NCI-H748 treated with DMSO at 0.1 percent for 48 hours (cell line): ENCODE measurements at regions not wholly inside any gene's neighbourhood (a gene's known extent, or its start where the extent isn't known, plus 50 kb on each side); places are given as distances from the start of the nearest gene placed in this dataset.

ENCODE experiments used
- DNase-seq: peaks from one replicate; lab custom pipeline; 2025; lab: John Stamatoyannopoulos, UW

DNA sequence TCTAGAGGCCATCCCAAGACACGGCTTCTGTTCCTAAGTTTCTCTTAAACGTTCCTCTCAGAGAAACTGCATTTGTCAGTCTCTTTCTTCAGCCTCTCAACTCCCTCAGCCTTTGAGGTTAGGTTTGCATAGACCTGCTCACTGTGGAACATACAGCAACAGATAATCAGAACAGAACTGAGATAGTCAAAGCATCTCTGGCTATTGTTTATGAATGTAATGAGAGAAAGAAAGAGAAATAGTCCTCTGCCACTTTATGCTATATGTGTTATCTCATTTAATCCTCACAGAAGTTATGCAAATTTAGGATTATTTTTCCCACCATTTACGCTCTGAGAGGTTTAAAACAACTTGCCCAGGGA lies 190.6 kb downstream of the PHLDA1 start:
- no peak for DNase-seq

- DNase-seq = no peak
Measured at GRCh38 chr12:75838309-75838708, 193.3 kb downstream of the PHLDA1 start.

DNA sequence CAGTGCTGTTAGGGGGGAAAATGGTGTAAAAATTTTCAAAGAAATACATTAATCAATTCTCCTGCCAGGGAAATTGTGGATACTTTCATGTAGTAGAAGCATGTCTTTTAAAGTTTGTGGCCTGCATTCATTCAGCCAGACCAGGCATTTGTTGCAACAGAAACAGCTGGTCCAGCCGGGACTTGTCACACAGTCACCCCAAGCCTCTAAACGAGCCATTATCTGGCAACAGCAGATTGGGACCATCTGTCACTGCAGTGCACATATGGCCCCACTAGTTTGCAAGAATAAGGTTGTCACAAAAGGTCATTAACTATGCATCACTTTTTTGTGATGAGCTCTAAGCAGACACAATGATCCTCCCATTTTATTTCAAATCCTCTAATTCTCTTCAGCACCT lies 193.9 kb downstream of the PHLDA1 start:
- no peak for DNase-seq

- no peak for DNase-seq
Measured at GRCh38 chr12:75836533-75836932, 195.0 kb downstream of the PHLDA1 start.

DNA sequence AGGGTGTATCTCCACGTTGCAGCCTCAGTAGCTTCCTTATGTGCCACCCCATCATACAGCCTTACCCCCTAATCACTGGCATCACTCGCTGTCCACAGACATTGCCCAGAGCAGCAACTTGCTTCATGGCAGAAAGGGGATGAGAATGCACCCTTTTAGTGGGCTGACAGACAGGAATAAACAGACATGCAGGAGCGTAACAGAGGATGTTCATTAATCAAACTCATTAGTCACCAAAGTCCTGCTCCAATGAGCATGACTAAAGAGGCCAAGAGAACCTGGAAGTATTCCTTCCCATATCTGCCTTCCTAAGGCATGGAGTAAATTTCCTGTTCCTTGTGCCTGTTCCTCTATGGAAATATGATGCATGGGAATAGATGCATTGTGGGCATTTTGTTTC lies 197.0 kb downstream of the PHLDA1 start:
- no peak for DNase-seq

DNA sequence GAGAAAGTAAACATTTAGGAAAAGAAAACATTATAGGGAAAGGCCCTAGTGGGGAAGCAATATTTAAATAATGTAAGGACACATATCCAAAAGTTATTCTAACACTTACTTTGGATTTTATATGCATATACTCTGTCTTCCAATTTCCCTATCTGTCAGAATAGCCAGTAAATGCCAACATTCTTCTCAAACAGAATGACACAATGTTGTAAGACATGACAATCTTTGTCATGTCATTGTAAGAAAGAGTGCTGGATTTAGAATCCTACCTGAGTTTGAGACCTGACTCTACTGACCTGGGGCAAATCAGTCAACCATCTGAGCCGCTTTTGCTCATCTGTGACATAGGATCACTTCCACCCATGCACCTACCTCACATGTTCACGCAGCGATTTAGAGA lies 198.3 kb downstream of the PHLDA1 start:
- no peak for DNase-seq

- DNase-seq = no peak
Measured at GRCh38 chr12:75831402-75831801, 200.2 kb downstream of the PHLDA1 start.

GRCh38 chr12:75827061-75827460 lies 204.5 kb downstream of the PHLDA1 start:
- no peak for DNase-seq

GRCh38 chr12:75825686-75826085 lies 205.9 kb downstream of the PHLDA1 start:
- DNase-seq = no peak

DNA sequence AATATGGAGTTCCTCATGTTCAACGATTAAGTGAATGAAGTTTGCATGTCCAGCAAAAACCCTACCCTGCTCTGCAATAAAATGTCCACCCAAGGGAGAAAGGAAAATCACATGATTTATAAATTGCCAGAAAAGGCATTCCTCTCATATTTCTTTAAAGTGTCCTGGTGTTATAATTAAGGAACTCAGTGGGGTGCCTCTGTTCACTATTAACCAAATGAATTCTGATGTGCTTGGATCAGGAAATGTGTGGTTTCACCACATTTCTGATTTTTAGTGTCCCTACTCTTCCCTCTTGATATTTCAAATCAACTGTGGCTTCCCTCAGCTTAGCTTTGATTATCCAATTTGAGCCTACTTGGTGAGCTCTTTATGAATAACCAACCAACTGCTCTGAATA lies 208.1 kb downstream of the PHLDA1 start:
- DNase-seq = no peak

DNA sequence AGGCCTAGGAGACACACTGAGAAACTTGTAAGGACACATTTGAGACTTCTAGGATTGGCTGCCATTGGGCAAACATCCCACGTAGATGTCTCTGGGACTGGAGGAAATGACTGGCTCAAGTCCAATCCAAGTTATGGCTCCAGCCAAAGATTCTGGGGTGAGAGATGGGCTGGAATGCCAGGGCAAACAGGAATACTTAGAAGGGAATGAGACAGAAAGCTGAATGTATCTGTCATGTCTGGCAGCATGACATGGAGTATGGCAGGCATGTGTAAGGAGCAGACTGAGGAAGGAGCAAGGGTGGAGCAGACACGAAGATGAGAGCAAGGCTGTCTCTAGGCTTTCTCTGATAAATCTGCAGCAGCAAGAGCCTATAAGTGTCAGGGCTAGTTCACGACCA lies 209.2 kb downstream of the PHLDA1 start:
- DNase-seq = no peak

- no peak for DNase-seq
Measured at GRCh38 chr12:75820848-75821578, 210.6 kb downstream of the PHLDA1 start.

GRCh38 chr12:75820071-75820470 lies 211.5 kb downstream of the PHLDA1 start:
- no peak for DNase-seq

GRCh38 chr12:75819512-75819911 lies 212.1 kb downstream of the PHLDA1 start:
- DNase-seq = no peak

DNA sequence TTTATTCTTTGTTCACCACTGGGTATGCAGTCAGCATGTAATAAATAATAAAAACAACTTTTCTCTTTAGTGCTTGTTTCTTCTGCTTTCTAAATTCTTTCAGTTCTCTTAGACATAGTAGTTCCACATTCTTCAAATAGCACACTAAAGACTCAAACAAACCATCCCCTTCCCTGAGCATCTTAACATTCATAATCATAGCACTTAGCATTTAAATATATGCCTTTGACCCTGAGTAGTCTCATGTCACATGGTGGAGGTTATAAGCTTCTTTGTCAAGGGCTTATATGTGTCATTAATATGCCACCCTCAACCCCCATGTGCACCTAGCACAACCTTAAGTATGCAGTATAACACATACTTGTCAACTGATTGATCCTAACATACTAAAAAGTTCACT lies 212.7 kb downstream of the PHLDA1 start:
- no peak for DNase-seq

GRCh38 chr12:75816897-75817296 lies 214.7 kb downstream of the PHLDA1 start:
- peak; percentile 3 for DNase-seq

GRCh38 chr12:75815756-75816155 lies 215.8 kb downstream of the PHLDA1 start:
- no peak for DNase-seq

GRCh38 chr12:75814851-75815754 lies 216.5 kb downstream of the PHLDA1 start:
- DNase-seq = no peak

DNA sequence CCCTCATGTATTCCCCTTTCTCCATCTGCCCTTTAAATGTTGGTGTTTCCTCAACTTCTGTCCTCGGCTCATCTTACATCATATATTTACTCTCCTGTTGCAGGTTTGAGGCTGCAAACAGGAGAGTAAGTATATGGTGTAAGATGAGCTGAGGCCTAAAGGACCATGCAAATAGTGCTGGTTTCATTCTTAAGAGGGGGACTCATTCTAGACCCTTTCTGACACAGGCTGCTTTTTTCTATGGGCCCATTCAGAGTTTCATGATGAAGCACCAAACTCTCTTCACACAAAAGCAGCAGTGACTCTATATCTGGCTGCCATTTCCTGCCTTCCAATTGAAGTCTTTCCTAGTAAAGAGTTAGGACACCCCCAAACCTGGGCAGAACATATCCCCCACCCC lies 218.5 kb downstream of the PHLDA1 start:
- DNase-seq = no peak

- DNase-seq = peak; percentile 45
Measured at GRCh38 chr12:75812271-75813018, 219.1 kb downstream of the PHLDA1 start.

GRCh38 chr12:75809746-75810145 lies 221.8 kb downstream of the PHLDA1 start:
- DNase-seq = no peak

DNA sequence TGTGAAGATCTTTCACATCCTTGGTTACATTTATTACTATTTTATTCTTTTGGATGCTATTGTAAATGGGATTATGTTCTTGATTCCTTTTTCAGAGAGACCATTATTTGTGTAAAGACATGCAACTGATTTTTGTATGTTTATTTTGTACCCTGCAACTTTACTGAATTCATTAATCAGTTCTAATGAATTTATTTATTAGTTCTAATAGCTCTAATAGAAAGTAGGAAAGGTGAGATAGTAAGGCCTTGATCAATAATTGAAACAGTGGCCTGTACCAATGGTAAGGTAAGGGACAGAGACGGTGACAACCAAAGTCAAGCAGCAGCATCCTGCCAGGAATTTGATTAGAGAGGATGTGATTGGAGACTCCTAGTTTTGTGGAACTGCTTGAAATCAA lies 224.1 kb downstream of the PHLDA1 start:
- no peak for DNase-seq

GRCh38 chr12:75805905-75806304 lies 225.7 kb downstream of the PHLDA1 start:
- DNase-seq = no peak
